Loucy (cell line): ENCODE measurements at regions not wholly inside any gene's neighbourhood (a gene's known extent, or its start where the extent isn't known, plus 50 kb on each side); places are given as distances from the start of the nearest gene placed in this dataset.

ENCODE experiments used
- H2AFZ ChIP-seq: fragments of 200-600 bp; sonication (generic); 2 replicates; pipeline ENCODE4 v1.6.0; 2016; ENCODE audit warnings: antibody characterized with exemption, mild to moderate bottlenecking, low read length, moderate library complexity
- H3F3A ChIP-seq: fragments of 200-600 bp; 2 replicates; pipeline ENCODE4 v1.6.0; 2016; ENCODE audit warnings: antibody characterized with exemption, low read depth, mild to moderate bottlenecking
- H3K27me3 ChIP-seq: fragments of 200-600 bp; sonication (generic); 2 replicates; pipeline ENCODE4 v1.6.1; 2014; ENCODE audit warnings: low read length, mild to moderate bottlenecking; ENCODE audit not compliant: insufficient read depth, poor library complexity, severe bottlenecking
- H3K36me3 ChIP-seq: fragments of 200-600 bp; sonication (generic); 2 replicates; pipeline ENCODE4 v1.6.1; 2016; ENCODE audit warnings: low read length; ENCODE audit not compliant: insufficient read depth
- H3K4me1 ChIP-seq: fragments of 200-600 bp; sonication (generic); 2 replicates; pipeline ENCODE4 v1.5.1; 2014; ENCODE audit warnings: low read length, mild to moderate bottlenecking; ENCODE audit not compliant: insufficient read depth, poor library complexity, severe bottlenecking
- H3K4me2 ChIP-seq: fragments of 200-600 bp; sonication (generic); 2 replicates; pipeline ENCODE4 v1.6.0; 2014; ENCODE audit warnings: antibody characterized with exemption, low read length, low read depth, mild to moderate bottlenecking; ENCODE audit not compliant: poor library complexity, severe bottlenecking
- H3K4me3 ChIP-seq: fragments of 200-600 bp; sonication (generic); 2 replicates; pipeline ENCODE4 v1.5.1; 2014; ENCODE audit warnings: low read length, mild to moderate bottlenecking, mixed read lengths; ENCODE audit not compliant: poor library complexity, severe bottlenecking
- H3K79me2 ChIP-seq: fragments of 200-600 bp; sonication (generic); 2 replicates; pipeline ENCODE4 v1.6.1; 2014; ENCODE audit warnings: low read length; ENCODE audit not compliant: insufficient read depth
- H3K9ac ChIP-seq: fragments of 200-600 bp; sonication (generic); 2 replicates; pipeline ENCODE4 v1.6.0; 2014; ENCODE audit warnings: mild to moderate bottlenecking, low read depth, low read length, moderate library complexity; ENCODE audit not compliant: poor library complexity, severe bottlenecking
- H3K9me2 ChIP-seq: fragments of 200-600 bp; sonication (generic); replicated peaks from 2 replicates; pipeline ENCODE4 v1.6.1; 2016; ENCODE audit warnings: low read depth, low read length, mixed read lengths
- H3K9me3 ChIP-seq: fragments of 200-600 bp; sonication (generic); 2 replicates; pipeline ENCODE4 v1.6.1; 2014; ENCODE audit warnings: mild to moderate bottlenecking, antibody characterized with exemption, low read length, low read depth; ENCODE audit not compliant: insufficient read depth
- H4K20me1 ChIP-seq: fragments of 200-600 bp; sonication (generic); 2 replicates; pipeline ENCODE4 v1.6.0; 2014; ENCODE audit warnings: antibody characterized with exemption, low read length, mild to moderate bottlenecking; ENCODE audit not compliant: insufficient read depth, poor library complexity, severe bottlenecking
- CTCF ChIP-seq: fragments of 200-600 bp; sonication (generic); conservative IDR thresholded peaks from 2 replicates; pipeline ENCODE4 v1.5.1; 2014; ENCODE audit warnings: mild to moderate bottlenecking, antibody characterized with exemption, low read length
- EZH2phosphoT487 ChIP-seq: fragments of 200-600 bp; IDR thresholded peaks from 2 replicates; pipeline ENCODE4 v1.6.1; 2018; ENCODE audit warnings: antibody characterized with exemption, mild to moderate bottlenecking, moderate library complexity, borderline replicate concordance

- H3K4me3 ChIP-seq: no peak overlapping the region
- H2AFZ ChIP-seq: no peak overlapping the region
- no peaks in the 10 kb centered on the region for H3K9me3 ChIP-seq
- TF ChIP-seq EZH2phosphoT487 (no peak), CTCF (no peak)
- H3F3A ChIP-seq: no peaks in the 10 kb centered on the region
- H3K4me1 ChIP-seq: no peaks in the 10 kb centered on the region
- no peaks in the 10 kb centered on the region for H3K79me2 ChIP-seq
- no peak overlapping the region for H3K4me2 ChIP-seq
- no peak overlapping the region for H3K9ac ChIP-seq
- no peaks in the 10 kb centered on the region for H3K27me3 ChIP-seq
- H3K36me3 ChIP-seq: no peaks in the 10 kb centered on the region
- no peaks in the 10 kb centered on the region for H4K20me1 ChIP-seq
- no peaks in the 10 kb centered on the region for H3K9me2 ChIP-seq
Measured at GRCh38 chr13:39929583-39929982, 274.1 kb downstream of the COG6 start.

- no peaks in the 10 kb centered on the region for H3K79me2 ChIP-seq
- peak overlapping the region; percentile 29; the same call in 1 of the 2 replicates for H2AFZ ChIP-seq
- no peaks in the 10 kb centered on the region for H3K36me3 ChIP-seq
- H3F3A ChIP-seq: no peaks in the 10 kb centered on the region
- H3K9ac ChIP-seq: no peak overlapping the region
- no peaks in the 10 kb centered on the region for H3K27me3 ChIP-seq
- no peaks in the 10 kb centered on the region for H3K4me1 ChIP-seq
- TF ChIP-seq EZH2phosphoT487 (no peak), CTCF (no peak)
- H3K4me2 ChIP-seq: no peak overlapping the region
- no peaks in the 10 kb centered on the region for H4K20me1 ChIP-seq
- no peak overlapping the region for H3K4me3 ChIP-seq
- no peaks in the 10 kb centered on the region for H3K9me3 ChIP-seq
- no peaks in the 10 kb centered on the region for H3K9me2 ChIP-seq
Measured at GRCh38 chr13:39930060-39930459, 274.6 kb downstream of the COG6 start.

GRCh38 chr13:39930544-39931444, 275.3 kb downstream of the COG6 start:
- H4K20me1 ChIP-seq: no peaks in the 10 kb centered on the region
- no peaks in the 10 kb centered on the region for H3K9me2 ChIP-seq
- H3K4me2 ChIP-seq: no peak overlapping the region
- no peak overlapping the region for H3K4me3 ChIP-seq
- no peaks in the 10 kb centered on the region for H3K36me3 ChIP-seq
- H3K27me3 ChIP-seq: no peaks in the 10 kb centered on the region
- TF ChIP-seq CTCF: no peak
- TF ChIP-seq EZH2phosphoT487: no peak
- no peak overlapping the region for H2AFZ ChIP-seq
- H3K9me3 ChIP-seq: no peaks in the 10 kb centered on the region
- H3K9ac ChIP-seq: no peak overlapping the region
- no peaks in the 10 kb centered on the region for H3K4me1 ChIP-seq
- H3F3A ChIP-seq: no peaks in the 10 kb centered on the region
- H3K79me2 ChIP-seq: no peaks in the 10 kb centered on the region
